ENCODE measurements at regions not wholly inside any gene's neighbourhood (a gene's known extent, or its start where the extent isn't known, plus 50 kb on each side); places are given as distances from the start of the nearest gene placed in this dataset.
"Not testable (repeated sequence)": the region's sequence is repeated elsewhere in the genome, so short reads cannot be mapped to it uniquely, and the experiment has no call there.

- DNase-seq (ENCODE audit: low read depth in 2 of 2) = no peak
Measured at GRCh38 chr5:123710031-123710430, 198.1 kb downstream of the CSNK1G3 start.

GRCh38 chr5:123709422-123709821, 197.4 kb downstream of the CSNK1G3 start:
- no peak for DNase-seq (ENCODE audit: low read depth in 2 of 2)

- DNase-seq (ENCODE audit: low read depth in 2 of 2) = no peak
Measured at GRCh38 chr5:123708074-123708806, 196.3 kb downstream of the CSNK1G3 start.

GRCh38 chr5:123706531-123706930, 194.6 kb downstream of the CSNK1G3 start:
- DNase-seq (ENCODE audit: low read depth in 2 of 2) = no peak

GRCh38 chr5:123705741-123706140, 193.8 kb downstream of the CSNK1G3 start:
- no peak for DNase-seq (ENCODE audit: low read depth in 2 of 2)

- no peak for DNase-seq (ENCODE audit: low read depth in 2 of 2)
Measured at GRCh38 chr5:123701511-123702200, 189.7 kb downstream of the CSNK1G3 start.

GRCh38 chr5:123700624-123701287, 188.8 kb downstream of the CSNK1G3 start:
- DNase-seq (ENCODE audit: low read depth in 2 of 2) = no peak

GRCh38 chr5:123699571-123699970, 187.6 kb downstream of the CSNK1G3 start:
- no peak for DNase-seq (ENCODE audit: low read depth in 2 of 2)

- DNase-seq (ENCODE audit: low read depth in 2 of 2) = not testable (repeated sequence)
Measured at GRCh38 chr5:123698937-123699336, 187.0 kb downstream of the CSNK1G3 start.

GRCh38 chr5:123696921-123697341, 185.0 kb downstream of the CSNK1G3 start:
- no peak for DNase-seq (ENCODE audit: low read depth in 2 of 2)

- no peak for DNase-seq (ENCODE audit: low read depth in 2 of 2)
Measured at GRCh38 chr5:123690821-123691220, 178.8 kb downstream of the CSNK1G3 start.

GRCh38 chr5:123681061-123681460, 169.1 kb downstream of the CSNK1G3 start:
- no peak for DNase-seq (ENCODE audit: low read depth in 2 of 2)

GRCh38 chr5:123673107-123673506, 161.1 kb downstream of the CSNK1G3 start:
- no peak for DNase-seq (ENCODE audit: low read depth in 2 of 2)

- DNase-seq (ENCODE audit: low read depth in 2 of 2) = no peak
Measured at GRCh38 chr5:123671711-123672456, 159.9 kb downstream of the CSNK1G3 start.

GRCh38 chr5:123671042-123671441, 159.1 kb downstream of the CSNK1G3 start:
- DNase-seq (ENCODE audit: low read depth in 2 of 2) = peak in 1 of 2 donors; percentile 10

Data from stimulated activated CD8-positive, alpha-beta memory T cell treated with anti-CD3 and anti-CD28 coated beads, Interleukin-15, amount 100 ng/mL, for 48 hours (primary cell).